RWPE2 (cell line): ENCODE measurements at regions not wholly inside any gene's neighbourhood (a gene's known extent, or its start where the extent isn't known, plus 50 kb on each side); places are given as distances from the start of the nearest gene placed in this dataset.

ENCODE experiments used
- ATAC-seq: fragments of 200-7000 bp; cut with Tn5 transposase; 3 replicates; pipeline ENCODE4 v1.9.1; 2021; ENCODE audit warnings: low read depth
- DNase-seq: peaks from one replicate; pipeline ENCODE4 v3.0.0-alpha.2; 2020; ENCODE audit warnings: low spot score
- H3K27ac ChIP-seq: fragments of 450-650 bp; 2 replicates; pipeline ENCODE4 v1.5.1; 2017; ENCODE audit warnings: mild to moderate bottlenecking; ENCODE audit not compliant: poor library complexity, severe bottlenecking
- H3K27me3 ChIP-seq: fragments of 250-450 bp; sonication (Bioruptor Pico); 2 replicates; pipeline ENCODE4 v1.5.1; 2021; ENCODE audit warnings: mild to moderate bottlenecking, moderate library complexity; ENCODE audit not compliant: insufficient read depth, poor library complexity, severe bottlenecking
- H3K36me3 ChIP-seq: fragments of 250-450 bp; sonication (Bioruptor Pico); 2 replicates; pipeline ENCODE4 v1.5.1; 2020; ENCODE audit warnings: low read depth, mild to moderate bottlenecking, moderate library complexity
- H3K4me1 ChIP-seq: fragments of 250-450 bp; sonication (Bioruptor Pico); 2 replicates; pipeline ENCODE4 v1.5.1; 2021; ENCODE audit warnings: mild to moderate bottlenecking, moderate library complexity; ENCODE audit not compliant: insufficient read depth, poor library complexity, severe bottlenecking
- H3K4me3 ChIP-seq: fragments of 250-450 bp; sonication (Bioruptor Pico); 2 replicates; pipeline ENCODE4 v1.5.1; 2021; ENCODE audit warnings: mild to moderate bottlenecking, moderate library complexity; ENCODE audit not compliant: severe bottlenecking
- H3K9me3 ChIP-seq: fragments of 250-450 bp; sonication (Bioruptor Pico); 2 replicates; pipeline ENCODE4 v1.5.1; 2021; ENCODE audit warnings: mild to moderate bottlenecking, moderate library complexity; ENCODE audit not compliant: severe bottlenecking
- TF ChIP-seq, protein P1 (sequence below): fragments of 450-650 bp; IDR thresholded peaks from one replicate; pipeline ENCODE4 v1.5.1; 2017; ENCODE audit warnings: mild to moderate bottlenecking, moderate library complexity; ENCODE audit not compliant: poor library complexity, severe bottlenecking

DNA sequence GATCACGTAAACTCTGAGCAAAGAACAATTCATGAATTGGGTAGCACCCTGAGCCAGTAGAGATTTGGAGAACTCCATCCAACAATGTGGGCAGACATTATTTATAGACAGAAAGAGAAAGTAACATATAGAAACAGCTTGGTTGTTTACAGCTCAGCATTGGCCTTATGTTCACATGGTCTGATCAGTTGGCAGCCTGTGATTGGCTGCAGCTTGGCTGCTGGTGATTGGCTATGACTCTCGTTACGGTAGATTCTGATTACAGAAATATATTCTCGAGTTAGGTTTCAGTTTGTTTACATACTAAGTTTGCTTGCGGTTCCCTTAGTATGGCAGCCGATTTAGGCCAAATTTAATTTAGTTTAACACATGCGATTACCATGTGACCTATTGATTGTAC, 663.4 kb downstream of the RAPGEF2 start:
- ATAC-seq (no peak), DNase-seq (no peak)
- TF ChIP-seq, protein P1, sequence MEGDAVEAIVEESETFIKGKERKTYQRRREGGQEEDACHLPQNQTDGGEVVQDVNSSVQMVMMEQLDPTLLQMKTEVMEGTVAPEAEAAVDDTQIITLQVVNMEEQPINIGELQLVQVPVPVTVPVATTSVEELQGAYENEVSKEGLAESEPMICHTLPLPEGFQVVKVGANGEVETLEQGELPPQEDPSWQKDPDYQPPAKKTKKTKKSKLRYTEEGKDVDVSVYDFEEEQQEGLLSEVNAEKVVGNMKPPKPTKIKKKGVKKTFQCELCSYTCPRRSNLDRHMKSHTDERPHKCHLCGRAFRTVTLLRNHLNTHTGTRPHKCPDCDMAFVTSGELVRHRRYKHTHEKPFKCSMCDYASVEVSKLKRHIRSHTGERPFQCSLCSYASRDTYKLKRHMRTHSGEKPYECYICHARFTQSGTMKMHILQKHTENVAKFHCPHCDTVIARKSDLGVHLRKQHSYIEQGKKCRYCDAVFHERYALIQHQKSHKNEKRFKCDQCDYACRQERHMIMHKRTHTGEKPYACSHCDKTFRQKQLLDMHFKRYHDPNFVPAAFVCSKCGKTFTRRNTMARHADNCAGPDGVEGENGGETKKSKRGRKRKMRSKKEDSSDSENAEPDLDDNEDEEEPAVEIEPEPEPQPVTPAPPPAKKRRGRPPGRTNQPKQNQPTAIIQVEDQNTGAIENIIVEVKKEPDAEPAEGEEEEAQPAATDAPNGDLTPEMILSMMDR: no peak
- Histone ChIP-seq H3K4me1 (no peaks in the 10 kb centered on the region), H3K9me3 (no peaks in the 10 kb centered on the region), H3K4me3 (no peak overlapping the region), H3K27ac (no peak overlapping the region), H3K36me3 (no peaks in the 10 kb centered on the region), H3K27me3 (no peaks in the 10 kb centered on the region)

GRCh38 chr4:159767406-159767805, 664.5 kb downstream of the RAPGEF2 start:
- Histone ChIP-seq H3K9me3 (no peaks in the 10 kb centered on the region), H3K27me3 (no peaks in the 10 kb centered on the region), H3K27ac (no peak overlapping the region), H3K4me1 (no peaks in the 10 kb centered on the region), H3K4me3 (no peak overlapping the region), H3K36me3 (no peaks in the 10 kb centered on the region)
- ATAC-seq (no peak), DNase-seq (no peak)
- TF ChIP-seq, protein P1: no peak

DNA sequence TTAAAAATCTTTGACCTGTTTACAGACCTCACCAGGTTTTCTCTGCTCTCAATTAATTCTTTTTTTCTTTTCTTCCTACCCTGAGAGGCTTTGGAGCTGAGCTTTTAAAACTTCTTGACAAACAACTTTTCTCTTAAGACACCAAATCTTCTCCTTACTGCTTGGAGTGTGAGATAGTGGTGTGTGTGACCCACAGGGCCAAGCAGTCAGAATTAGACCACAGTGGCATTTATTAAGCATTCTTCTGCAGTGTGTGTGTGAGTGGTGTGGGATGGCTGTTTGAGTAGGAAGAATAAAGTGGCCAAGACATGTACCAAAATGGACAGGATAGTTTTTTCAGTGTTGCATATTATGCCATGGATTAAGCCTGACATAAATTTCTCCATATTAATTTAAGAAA, 665.1 kb downstream of the RAPGEF2 start:
- DNase-seq: no peak
- TF ChIP-seq, protein P1: no peak
- H3K4me3 ChIP-seq: no peak overlapping the region
- H3K9me3 ChIP-seq: no peaks in the 10 kb centered on the region
- H3K4me1 ChIP-seq: no peaks in the 10 kb centered on the region
- no peak for ATAC-seq
- H3K27ac ChIP-seq: no peak overlapping the region
- no peaks in the 10 kb centered on the region for H3K36me3 ChIP-seq
- no peaks in the 10 kb centered on the region for H3K27me3 ChIP-seq

GRCh38 chr4:159770401-159770800, 667.5 kb downstream of the RAPGEF2 start:
- H3K27me3 ChIP-seq: no peaks in the 10 kb centered on the region
- ATAC-seq (no peak), DNase-seq (no peak)
- no peak overlapping the region for H3K27ac ChIP-seq
- H3K9me3 ChIP-seq: no peaks in the 10 kb centered on the region
- no peaks in the 10 kb centered on the region for H3K4me1 ChIP-seq
- no peak overlapping the region for H3K4me3 ChIP-seq
- no peaks in the 10 kb centered on the region for H3K36me3 ChIP-seq
- TF ChIP-seq, protein P1: no peak

GRCh38 chr4:159770969-159771368, 668.1 kb downstream of the RAPGEF2 start:
- H3K27me3 ChIP-seq: no peaks in the 10 kb centered on the region
- no peak overlapping the region for H3K4me3 ChIP-seq
- ATAC-seq: no peak
- H3K4me1 ChIP-seq: no peaks in the 10 kb centered on the region
- H3K27ac ChIP-seq: no peak overlapping the region
- DNase-seq: no peak
- H3K36me3 ChIP-seq: no peaks in the 10 kb centered on the region
- no peaks in the 10 kb centered on the region for H3K9me3 ChIP-seq
- TF ChIP-seq, protein P1: no peak
